Nephron (organoid): ENCODE measurements at regions not wholly inside any gene's neighbourhood (a gene's known extent, or its start where the extent isn't known, plus 50 kb on each side); places are given as distances from the start of the nearest gene placed in this dataset.
A peak's percentile ranks its signal among the peaks of the same experiment; 100 is the strongest.

Experiments used
- H3K27ac Mint-ChIP-seq, 3 experiments: 2 replicates each; pipeline ENCODE4 v1.8.0; 2020; ENCODE audit warnings: mixed read lengths in 3 of 3, mild to moderate bottlenecking in 2 of 3, moderate library complexity in 1 of 3
- H3K27me3 Mint-ChIP-seq: 2 replicates; pipeline ENCODE4 v1.8.0; 2021; ENCODE audit warnings: low read depth, mild to moderate bottlenecking, moderate library complexity, mixed read lengths
- H3K36me3 Mint-ChIP-seq: 2 replicates; pipeline ENCODE4 v1.8.0; 2020; ENCODE audit warnings: low read depth, mixed read lengths
- H3K4me1 Mint-ChIP-seq: 2 replicates; pipeline ENCODE4 v1.8.0; 2020; ENCODE audit warnings: mixed read lengths
- H3K4me3 Mint-ChIP-seq, 3 experiments: 2 replicates each; pipeline ENCODE4 v1.8.0; 2020; ENCODE audit warnings: mild to moderate bottlenecking in 3 of 3, mixed read lengths in 3 of 3, moderate library complexity in 2 of 3
- H3K9me3 Mint-ChIP-seq: 2 replicates; pipeline ENCODE4 v1.8.0; 2020; ENCODE audit warnings: mixed read lengths
- TF ChIP-seq, protein P1 (sequence below), 3 experiments: fragments of 200-600 bp; sonication (generic); IDR thresholded peaks; one replicate each; pipeline ENCODE4 v1.5.0; 2021; ENCODE audit warnings: antibody characterized with exemption in 3 of 3; ENCODE audit not compliant: unreplicated experiment in 3 of 3

DNA sequence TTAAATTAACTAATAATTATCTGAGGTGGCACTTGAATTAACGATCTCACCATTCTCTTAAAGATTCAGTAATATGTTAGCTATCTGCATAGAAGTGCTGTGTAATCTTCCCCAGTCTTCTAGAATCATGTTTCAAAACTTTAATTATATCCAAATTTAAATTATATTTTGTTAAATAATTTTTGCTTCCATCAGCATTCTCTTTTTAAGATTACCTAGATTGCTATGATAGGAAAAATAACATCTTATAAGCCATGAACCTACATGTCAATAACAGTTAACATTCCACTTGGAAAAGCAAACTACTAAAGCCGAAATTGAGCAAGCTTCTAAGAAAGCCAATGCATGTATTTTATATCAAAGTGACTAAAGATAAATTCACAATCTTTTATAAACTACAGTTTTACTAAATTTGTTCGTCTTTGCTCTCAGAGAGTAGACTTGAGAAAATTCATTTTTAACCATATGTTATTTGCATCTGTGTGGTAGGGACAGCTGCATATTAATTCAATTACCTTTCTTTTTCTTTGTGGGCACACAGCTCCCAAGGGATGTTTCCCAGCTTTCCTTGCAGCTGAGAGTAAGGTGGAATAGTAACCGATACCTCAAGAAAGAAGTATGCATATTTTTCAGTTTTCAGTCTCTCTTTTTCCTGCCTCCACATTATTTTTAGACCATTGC, 105.4 kb upstream of the ABCB5 start:
- no peaks in the 10 kb centered on the region for H3K27me3 Mint-ChIP-seq
- TF ChIP-seq, protein P1, sequence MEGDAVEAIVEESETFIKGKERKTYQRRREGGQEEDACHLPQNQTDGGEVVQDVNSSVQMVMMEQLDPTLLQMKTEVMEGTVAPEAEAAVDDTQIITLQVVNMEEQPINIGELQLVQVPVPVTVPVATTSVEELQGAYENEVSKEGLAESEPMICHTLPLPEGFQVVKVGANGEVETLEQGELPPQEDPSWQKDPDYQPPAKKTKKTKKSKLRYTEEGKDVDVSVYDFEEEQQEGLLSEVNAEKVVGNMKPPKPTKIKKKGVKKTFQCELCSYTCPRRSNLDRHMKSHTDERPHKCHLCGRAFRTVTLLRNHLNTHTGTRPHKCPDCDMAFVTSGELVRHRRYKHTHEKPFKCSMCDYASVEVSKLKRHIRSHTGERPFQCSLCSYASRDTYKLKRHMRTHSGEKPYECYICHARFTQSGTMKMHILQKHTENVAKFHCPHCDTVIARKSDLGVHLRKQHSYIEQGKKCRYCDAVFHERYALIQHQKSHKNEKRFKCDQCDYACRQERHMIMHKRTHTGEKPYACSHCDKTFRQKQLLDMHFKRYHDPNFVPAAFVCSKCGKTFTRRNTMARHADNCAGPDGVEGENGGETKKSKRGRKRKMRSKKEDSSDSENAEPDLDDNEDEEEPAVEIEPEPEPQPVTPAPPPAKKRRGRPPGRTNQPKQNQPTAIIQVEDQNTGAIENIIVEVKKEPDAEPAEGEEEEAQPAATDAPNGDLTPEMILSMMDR (IDR thresholded peaks at IDR 0.05; ENCODE audit: unreplicated experiment in 3 of 3) = no peak
- no peak overlapping the region for H3K27ac Mint-ChIP-seq
- H3K36me3 Mint-ChIP-seq = no peaks in the 10 kb centered on the region
- peaks cover 26% of the 10 kb centered on the region for H3K4me1 Mint-ChIP-seq
- H3K9me3 Mint-ChIP-seq = no peaks in the 10 kb centered on the region
- H3K4me3 Mint-ChIP-seq = no peak overlapping the region

GRCh38 chr7:20510573-20510900, 104.9 kb upstream of the ABCB5 start:
- no peak overlapping the region for H3K27ac Mint-ChIP-seq
- no peaks in the 10 kb centered on the region for H3K27me3 Mint-ChIP-seq
- H3K9me3 Mint-ChIP-seq = no peaks in the 10 kb centered on the region
- no peak overlapping the region for H3K4me3 Mint-ChIP-seq
- peaks cover 26% of the 10 kb centered on the region for H3K4me1 Mint-ChIP-seq
- TF ChIP-seq, protein P1 (IDR thresholded peaks at IDR 0.05; ENCODE audit: unreplicated experiment in 3 of 3) = no peak
- H3K36me3 Mint-ChIP-seq = no peaks in the 10 kb centered on the region

- peaks cover 26% of the 10 kb centered on the region for H3K4me1 Mint-ChIP-seq
- H3K27ac Mint-ChIP-seq = peak overlapping the region in 1 of 3 experiments; percentile 49
- TF ChIP-seq, protein P1 (IDR thresholded peaks at IDR 0.05; ENCODE audit: unreplicated experiment in 3 of 3) = no peak
- H3K36me3 Mint-ChIP-seq = no peaks in the 10 kb centered on the region
- no peaks in the 10 kb centered on the region for H3K27me3 Mint-ChIP-seq
- H3K9me3 Mint-ChIP-seq = no peaks in the 10 kb centered on the region
- H3K4me3 Mint-ChIP-seq = no peak overlapping the region
Measured at GRCh38 chr7:20513341-20513740, 102.1 kb upstream of the ABCB5 start.

DNA sequence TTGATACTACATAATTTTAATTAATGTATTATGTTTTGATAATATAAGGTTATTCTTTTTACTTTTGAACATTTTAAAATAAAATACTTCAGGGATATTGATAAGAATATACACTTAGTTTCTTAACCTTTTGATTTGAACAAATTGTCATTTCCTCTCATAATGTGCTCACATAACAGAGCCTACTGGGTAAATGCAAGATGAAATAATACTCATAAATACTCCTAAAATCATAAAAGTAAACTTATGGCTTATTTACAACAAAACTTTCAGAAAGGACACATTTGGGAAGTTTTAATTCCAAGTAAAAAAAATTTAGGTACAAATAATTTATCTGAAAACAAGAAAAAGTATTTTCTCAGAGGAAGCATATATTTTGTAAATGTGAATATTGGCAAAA, 101.6 kb upstream of the ABCB5 start:
- H3K4me1 Mint-ChIP-seq = peaks cover 26% of the 10 kb centered on the region
- no peaks in the 10 kb centered on the region for H3K36me3 Mint-ChIP-seq
- no peak overlapping the region for H3K4me3 Mint-ChIP-seq
- H3K27me3 Mint-ChIP-seq = no peaks in the 10 kb centered on the region
- H3K27ac Mint-ChIP-seq = peak overlapping the region in 2 of 3 experiments; percentile 40 to 66
- H3K9me3 Mint-ChIP-seq = no peaks in the 10 kb centered on the region
- TF ChIP-seq, protein P1 (IDR thresholded peaks at IDR 0.05; ENCODE audit: unreplicated experiment in 3 of 3) = no peak

GRCh38 chr7:20514364-20514763, 101.1 kb upstream of the ABCB5 start:
- H3K27me3 Mint-ChIP-seq = no peaks in the 10 kb centered on the region
- TF ChIP-seq, protein P1 (IDR thresholded peaks at IDR 0.05; ENCODE audit: unreplicated experiment in 3 of 3) = no peak
- no peaks in the 10 kb centered on the region for H3K36me3 Mint-ChIP-seq
- H3K27ac Mint-ChIP-seq = peak overlapping the region; percentile 40 to 66 (median 59)
- H3K9me3 Mint-ChIP-seq = no peaks in the 10 kb centered on the region
- H3K4me3 Mint-ChIP-seq = peak overlapping the region in 1 of 3 experiments; percentile 12
- peaks cover 26% of the 10 kb centered on the region for H3K4me1 Mint-ChIP-seq

- TF ChIP-seq, protein P1 (IDR thresholded peaks at IDR 0.05; ENCODE audit: unreplicated experiment in 3 of 3) = no peak
- Mint-ChIP-seq H3K27me3 (no peaks in the 10 kb centered on the region), H3K36me3 (no peaks in the 10 kb centered on the region), H3K4me1 (peaks cover under 1% of the 10 kb centered on the region), H3K4me3 (no peak overlapping the region), H3K9me3 (peaks cover 11% of the 10 kb centered on the region), H3K27ac (no peak overlapping the region)
Measured at GRCh38 chr7:20519645-20520044, 95.8 kb upstream of the ABCB5 start.
